GM21576 (cell line): ENCODE measurements at regions not wholly inside any gene's neighbourhood (a gene's known extent, or its start where the extent isn't known, plus 50 kb on each side); places are given as distances from the start of the nearest gene placed in this dataset.

ENCODE experiments used
- ATAC-seq: cut with Tn5 transposase; IDR thresholded peaks from one replicate; pipeline ENCODE4 v1.9.1; 2021; ENCODE audit warnings: mild to moderate bottlenecking, moderate library complexity; ENCODE audit not compliant: unreplicated experiment

DNA sequence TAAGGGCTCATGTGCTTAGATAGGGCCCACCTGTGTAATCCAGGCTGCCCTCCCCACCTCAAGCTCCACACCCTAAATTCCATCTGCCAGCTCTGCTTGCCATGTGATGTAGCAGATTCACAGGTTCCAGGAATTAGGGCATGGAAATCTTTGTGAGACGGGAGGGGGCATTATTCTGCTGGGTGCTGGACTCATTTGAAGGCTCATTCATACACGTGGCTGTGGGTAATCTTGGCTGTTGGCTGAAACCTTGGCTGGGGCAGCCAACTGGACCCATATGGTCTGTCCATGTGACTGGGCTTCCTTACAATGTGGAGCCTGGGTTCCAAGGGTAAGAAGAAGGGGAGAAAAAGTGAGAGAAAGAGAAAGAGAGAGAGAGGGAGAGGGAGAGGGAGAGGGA, 115.1 kb downstream of the CYLD start:
- ATAC-seq, result no peak

DNA sequence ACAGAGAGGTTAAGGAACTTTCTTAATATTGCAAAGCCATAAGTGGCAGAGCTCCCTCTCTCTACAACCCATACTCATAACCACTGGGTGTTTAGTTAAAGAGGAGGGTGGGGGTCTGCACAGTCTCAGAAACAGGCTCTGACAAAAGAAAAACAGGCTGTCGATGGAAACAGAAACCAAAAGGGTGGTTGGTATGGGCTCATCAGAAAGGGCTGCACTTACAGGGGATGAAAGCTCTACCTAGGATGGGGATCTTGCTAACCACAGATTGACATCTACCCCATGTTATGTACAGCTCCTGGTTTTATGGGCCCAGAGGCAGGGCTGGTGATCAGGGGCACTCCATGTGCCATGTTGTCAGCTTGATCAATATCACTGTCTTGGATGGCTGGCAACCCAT, 111.4 kb downstream of the CYLD start:
- ATAC-seq, result no peak
